ENCODE measurements at regions not wholly inside any gene's neighbourhood (a gene's known extent, or its start where the extent isn't known, plus 50 kb on each side); places are given as distances from the start of the nearest gene placed in this dataset.

DNA sequence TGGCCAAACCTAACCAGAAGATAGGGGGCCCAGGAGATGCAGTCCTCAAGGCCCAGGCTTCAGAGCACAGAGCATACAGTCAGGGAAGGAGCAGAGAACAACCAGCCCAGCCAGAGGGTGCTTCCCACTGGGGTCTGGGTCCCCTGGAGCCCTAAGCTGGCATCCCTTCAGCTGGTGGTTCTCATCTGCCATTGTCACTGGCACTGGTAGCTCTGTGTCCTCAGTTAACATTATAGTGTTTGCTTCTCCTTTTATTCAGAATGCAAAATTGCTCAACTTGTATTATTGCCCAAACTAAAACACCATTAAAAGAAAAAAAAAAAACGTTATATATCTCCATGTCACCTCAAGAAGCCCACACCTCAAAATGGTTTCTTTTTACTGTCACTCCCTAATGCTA lies 219.2 kb downstream of the ENC1 start:
- no peak for DNase-seq

DNA sequence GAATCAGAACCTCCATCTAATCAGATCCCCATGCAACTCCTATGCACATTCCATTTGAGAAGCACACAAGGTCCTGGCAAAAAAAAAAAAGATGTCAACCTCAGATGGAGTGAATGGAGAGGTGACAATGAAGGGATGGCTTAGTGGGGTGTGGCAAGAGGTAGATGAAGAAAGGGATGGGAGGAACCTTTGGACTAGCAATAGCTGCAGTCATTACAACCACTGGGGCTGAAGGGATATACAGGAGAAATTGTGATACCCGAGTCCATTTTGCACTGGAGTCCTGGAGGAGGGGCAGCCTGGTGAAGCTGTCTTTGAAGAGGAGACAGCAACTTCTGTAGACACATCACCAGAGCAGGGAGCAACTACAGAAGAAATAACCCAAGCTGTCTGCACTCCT lies 219.6 kb downstream of the ENC1 start:
- DNase-seq = no peak

DNA sequence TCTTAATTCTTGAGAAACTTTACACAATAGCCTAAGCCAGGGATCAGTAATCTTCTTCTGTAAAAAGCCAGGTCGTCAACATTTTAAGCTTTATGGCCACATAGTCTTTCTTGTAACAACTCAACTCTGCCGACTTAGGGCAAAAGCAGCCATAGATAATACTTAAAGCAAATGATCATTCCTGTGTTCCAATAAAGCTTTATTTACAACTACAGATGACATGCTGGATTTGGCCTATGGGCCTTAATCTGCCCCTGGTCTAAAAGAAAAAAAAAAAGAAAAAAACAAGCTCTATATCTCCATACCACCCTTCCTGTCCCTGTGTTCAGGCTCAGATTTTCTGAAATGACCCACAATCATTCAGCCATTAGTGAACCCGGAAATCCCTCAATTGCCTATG lies 220.3 kb downstream of the ENC1 start:
- DNase-seq = no peak

DNA sequence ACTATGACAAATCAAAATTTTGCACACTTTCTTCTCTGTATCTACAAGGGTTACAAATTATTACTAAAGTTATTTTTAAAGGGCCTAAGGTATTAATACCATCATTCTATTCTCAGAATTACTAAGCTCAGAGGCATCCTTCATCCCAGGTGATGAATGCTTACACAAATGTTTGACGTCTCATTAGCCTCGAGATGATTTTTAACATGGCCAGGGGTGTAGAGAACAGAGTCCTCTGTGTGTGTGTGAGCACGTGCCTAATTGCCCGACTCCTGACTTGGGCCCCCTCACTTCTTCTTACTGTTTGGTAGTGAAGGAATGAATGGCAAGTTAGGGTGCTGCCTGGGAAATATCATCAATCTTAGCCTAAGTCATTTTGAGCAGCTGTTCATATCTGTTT lies 221.1 kb downstream of the ENC1 start:
- no peak for DNase-seq

DNA sequence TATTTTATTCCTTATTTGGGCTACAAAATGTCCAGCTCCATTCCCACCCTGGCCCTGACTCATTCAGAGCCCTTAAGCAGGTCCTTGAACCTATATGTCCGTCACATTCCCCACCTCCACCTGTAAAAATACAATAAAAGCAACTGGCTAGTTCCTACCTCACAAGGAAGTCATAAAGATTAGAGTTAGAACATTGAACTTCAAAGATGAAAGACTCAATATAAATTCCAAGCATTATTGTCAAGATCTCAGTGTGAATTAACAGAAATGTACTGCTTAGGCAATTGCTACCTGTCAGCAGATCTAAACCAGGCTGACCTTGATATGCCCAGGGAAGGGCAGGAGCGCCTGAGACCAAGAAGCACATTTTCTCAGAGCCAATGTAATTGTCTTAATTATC lies 221.8 kb downstream of the ENC1 start:
- no peak for DNase-seq

DNA sequence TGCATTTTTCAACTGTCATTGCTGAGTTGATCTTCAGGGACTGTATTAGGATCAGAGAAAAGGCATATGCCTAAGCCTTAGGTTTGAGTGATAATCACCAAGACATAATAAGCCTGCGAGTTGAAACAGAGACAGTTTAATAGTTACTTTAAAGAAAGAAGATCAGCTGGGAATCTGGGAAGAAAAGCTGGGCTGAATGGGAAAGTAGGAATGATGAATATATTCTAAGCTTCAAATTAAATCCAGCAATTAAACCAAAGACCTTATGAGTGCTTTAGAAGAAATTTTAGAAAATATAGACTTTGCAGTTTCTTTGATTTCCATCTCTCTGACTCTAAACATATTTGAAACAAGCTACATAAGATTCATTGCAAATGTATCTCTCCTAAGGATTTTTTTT lies 222.3 kb downstream of the ENC1 start:
- DNase-seq = no peak

DNA sequence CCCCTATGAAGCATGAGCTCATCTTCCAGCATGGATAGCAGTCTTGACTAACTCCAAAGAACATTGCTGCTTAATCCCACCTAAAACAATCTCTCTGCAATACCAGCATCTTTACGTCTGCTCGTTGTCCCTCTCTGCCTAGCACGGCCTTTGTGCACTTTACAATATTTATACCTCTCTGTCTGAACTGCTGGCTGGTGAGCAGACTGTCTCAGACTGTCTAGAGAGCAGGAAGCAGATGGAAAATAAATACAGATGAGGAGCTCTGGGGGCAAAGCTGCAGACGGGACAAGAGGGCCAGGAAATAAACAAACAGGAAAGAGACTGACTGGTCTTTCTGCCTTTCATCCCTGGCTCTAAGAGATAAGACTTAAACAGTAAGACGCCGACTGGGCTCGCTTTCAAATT lies 224.8 kb downstream of the ENC1 start:
- no peak for DNase-seq

DNA sequence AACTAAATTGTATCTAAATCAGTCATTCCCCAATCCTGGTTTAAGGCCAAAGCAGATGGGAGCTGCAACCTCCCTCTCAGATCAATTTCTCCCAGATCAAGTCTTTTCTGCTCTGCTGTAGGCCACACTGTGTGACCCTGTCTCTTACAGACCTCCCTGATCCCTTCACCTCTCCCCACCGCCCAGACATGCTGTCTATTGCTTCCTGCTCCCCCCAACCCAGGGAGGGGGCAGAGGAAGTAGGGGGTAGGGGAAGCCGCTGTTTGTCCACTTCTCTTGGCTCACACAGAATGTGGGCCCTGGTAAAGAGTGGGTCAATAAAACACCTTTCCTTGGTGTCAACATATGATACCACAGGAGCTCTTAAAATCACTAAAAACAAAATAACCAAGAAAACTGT lies 226.3 kb downstream of the ENC1 start:
- DNase-seq = no peak

DNA sequence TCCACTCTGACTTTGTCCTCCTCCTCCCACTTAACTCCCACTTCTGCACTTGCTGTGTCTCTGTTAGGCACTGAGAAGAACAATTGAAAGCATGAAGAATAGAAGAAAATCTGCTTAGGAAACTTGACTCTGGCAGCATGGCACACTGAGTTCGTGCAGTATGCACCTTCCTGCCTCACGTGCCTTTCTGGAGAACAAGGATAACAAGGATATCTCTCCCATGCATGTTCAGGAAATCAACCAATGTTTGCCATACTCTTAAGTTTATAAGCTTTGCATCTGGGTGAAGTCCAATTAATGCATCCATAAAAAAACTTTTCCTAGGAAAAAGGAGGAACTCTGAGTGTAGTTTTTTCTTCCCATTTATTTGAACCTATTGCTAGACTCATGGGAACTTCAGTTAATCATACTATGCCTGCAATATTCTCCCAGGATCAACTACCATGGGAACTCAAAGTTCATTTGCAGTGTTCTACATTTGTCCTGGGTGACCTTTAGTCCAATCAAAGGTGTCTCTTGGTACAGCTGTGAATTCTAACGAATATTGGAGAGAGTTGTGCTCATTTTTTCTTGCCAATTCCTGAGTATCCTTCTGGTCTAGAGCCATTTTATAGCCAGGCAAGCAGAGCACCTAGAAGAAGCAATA lies 227.0 kb downstream of the ENC1 start:
- no peak for DNase-seq

DNA sequence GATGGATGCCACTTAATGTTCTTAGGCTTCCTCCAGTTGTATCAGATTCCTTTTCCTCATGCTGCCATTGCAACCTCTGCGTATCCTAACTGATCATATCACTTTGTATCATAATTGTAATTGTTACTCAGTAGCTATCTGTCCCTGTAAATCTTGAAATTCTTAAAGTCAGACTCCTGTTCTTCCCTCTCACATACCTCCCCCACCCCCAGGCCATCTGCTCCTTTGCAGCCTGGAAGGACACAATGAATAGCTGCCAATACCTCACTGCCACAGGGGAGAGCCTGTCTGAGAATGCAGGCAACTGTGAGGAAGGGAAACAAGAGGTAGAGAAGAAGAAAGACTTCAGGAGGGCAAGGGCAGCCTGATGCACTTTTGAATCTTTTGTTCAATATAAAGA lies 228.5 kb downstream of the ENC1 start:
- DNase-seq = no peak

DNA sequence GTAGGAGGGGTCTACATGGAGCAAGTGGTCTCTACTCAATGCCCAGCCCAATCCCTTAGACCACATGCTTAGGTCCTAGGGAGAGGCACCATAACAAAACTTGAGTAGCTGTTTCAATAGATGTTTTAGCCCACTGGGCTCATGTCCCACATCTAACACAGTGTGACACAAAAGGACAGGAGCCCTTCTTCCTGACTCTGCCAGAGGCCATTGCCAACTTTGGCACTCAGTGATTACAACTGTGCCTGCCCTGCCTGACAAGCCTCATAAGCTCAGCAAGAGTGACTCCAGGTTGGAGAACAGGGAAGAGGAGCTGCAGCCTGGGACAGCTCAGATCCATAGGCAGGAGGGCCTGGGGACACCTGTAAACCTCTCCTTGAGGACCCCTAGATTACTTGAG lies 230.8 kb downstream of the ENC1 start:
- DNase-seq = no peak

DNA sequence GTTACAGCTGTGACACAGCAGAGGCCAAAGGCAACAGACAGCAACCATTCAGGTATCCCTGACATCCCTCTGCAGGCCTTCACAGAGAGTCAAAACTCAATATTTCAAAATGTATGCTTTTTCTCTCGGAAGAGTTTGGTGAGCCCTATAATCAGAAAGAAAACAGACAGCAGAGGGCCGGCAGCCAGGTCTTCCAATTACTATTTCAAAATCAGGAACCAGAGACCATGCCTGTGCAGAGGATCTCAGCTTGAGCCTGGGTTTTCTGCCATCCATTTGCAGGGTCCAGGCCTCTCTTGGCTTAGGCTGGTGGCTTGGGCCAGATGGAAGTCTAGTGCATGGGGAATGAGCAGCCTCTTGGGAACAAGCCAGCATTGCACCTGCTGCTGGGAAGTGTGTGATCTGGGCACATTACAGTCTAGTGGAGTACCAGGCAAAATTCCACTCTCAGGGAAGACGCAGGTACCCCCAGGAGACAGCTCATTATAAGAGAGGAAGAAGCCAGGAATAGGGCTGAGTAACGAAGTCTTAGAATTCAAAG lies 231.3 kb downstream of the ENC1 start:
- no peak for DNase-seq

DNA sequence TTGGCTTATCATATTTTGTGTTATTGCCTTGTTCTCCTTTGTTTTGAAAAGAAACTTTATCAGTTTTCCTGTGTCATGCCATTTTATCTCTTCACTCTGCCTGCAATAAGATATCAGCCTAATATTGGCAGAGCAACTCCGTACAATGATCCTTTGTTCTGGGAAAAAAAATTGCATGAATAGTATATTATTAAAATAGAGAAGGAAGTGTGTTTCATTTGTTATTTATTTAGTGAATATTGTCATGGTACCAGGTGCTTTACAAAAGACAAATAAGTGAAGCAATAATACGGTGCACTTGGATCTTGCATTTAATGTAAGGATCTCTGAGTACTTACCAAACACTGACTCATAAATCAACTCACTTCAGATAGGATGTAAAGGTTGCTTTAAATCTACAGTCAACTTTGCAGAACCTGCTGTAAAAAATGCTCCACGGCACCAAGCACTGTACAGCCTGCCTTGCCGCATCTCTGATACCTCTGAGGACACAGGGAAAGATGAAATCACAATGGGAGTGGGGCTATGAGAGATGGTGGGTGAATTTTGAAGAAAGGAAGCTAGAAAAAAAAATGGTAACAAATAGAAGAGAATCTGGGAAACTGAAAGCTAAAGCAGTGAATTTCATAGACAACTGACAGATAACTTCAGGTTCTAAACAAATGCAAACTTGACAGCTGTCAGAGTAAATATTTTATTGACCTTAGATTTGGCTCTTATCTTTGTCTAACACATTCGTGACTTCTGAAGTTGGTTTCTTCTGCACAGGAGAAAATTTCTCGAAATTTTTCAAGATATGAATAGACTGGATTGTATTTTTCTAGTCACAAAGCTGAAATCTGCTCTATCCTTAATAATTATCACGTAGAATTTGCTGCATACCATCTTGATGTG lies 232.1 kb downstream of the ENC1 start:
- DNase-seq = no peak

DNA sequence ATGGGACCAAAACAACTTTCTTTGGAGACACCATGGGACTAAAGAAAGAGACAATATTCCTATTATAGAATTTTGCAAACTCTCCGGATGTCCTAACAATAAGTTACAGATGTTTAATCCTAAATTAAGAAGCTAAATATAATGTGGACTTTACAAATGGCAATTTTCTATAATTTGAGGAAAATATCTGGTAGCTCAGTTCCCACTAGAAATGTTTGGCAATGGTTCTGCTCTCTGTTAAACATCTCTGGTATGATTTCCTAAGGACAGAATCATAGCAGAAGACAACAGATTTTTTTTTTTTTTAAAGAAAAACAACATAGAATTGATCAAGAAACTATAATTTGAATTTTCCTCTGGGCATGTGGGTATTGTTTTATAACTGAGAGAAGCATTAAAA lies 232.8 kb downstream of the ENC1 start:
- DNase-seq = no peak

DNA sequence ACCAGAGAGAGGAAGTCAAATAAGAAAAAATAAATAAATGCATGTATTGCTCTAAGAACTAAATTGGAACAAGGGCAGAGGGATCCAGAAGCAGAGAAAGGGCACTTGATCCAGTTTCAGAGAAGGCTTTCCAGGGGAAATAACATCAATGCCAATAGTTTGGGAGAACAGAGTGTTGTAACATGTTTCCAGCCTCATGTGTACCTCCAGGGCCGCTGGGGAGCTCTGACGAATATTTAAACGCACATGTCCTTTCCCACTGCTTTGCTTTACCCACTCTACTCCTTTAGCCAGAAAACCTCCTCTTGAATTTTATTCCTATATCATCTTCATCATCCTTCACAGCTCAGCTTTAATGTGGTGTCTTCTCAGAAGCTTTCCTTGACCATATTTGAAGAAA lies 233.7 kb downstream of the ENC1 start:
- DNase-seq = no peak

DNA sequence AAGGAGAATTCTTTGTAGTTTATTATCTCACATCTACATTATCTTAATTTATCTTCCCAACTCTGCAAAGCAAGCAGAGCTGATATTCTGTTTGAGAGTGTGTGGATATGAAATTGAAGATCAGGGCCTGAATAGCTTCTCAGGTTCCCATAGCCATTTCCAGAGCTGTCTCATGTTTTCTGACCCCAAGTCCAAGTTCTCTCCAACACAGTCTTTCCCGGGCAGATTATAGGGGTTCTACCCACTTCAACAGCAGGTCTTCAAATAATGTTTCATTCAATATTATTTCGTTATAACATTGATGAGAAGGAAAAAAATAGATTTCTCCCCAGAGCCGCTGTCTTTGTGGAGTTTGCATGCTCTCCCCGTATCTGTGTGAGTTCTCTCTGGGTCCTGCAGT lies 234.9 kb downstream of the ENC1 start:
- no peak for DNase-seq

DNA sequence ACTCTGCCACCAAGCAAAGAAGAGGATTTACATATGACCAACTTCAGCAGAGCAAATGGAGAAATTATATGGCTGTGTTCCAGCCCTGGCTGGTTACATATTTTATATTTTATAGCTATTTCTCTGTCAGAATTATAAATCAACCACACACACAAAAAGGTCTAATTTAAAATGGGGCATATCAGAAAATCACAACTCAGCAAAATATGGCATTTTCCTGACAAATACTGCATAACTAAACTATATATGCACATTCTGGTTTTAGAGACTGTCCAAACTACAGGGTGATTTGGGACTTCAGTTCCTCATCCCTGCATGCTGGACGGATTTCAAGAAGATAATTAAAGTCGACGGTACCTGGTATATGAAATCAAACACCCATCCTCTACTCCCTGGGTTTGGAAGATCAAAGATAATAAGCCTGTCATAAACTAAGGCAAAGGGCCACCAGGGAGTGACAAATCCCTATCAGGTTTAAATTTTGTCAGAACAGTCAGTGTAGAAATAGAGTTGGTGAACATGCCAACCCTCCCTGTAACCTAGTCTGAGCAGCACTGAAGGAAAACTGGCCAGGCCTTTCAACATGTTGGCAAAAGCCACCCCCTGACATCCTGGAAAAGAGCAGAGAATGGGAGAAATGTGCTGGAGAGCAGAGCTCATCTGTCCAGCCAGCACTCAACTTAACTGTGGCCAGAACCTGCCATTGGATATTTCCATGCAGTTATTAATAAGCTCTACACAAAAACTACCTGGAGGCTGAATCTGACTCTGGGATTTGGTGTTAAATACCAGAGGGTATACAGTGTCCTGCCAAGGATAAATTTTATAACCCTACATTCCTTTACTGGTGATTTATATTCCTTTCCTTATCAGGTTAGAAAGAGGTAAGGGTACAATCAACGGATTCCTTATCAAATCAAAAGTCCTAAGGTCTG lies 235.7 kb downstream of the ENC1 start:
- no peak for DNase-seq

DNA sequence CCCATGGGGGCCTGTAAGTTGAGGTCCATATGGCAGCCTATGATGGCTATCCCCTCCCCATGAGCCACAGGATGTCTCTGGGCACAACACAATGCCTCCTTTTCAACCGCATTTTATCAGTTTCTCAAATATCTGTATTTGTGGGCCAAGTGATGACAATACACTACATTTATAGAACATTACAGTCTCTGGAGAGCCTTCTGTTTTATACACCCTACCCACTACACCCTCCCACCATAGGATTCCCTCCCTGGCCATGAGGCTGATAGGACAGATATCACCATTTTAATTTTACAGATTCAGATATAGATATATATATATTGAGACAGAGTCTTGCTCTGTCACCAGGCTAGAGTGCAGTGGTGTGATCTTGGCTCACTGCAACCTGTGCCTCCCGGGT lies 236.8 kb downstream of the ENC1 start:
- no peak for DNase-seq

DNA sequence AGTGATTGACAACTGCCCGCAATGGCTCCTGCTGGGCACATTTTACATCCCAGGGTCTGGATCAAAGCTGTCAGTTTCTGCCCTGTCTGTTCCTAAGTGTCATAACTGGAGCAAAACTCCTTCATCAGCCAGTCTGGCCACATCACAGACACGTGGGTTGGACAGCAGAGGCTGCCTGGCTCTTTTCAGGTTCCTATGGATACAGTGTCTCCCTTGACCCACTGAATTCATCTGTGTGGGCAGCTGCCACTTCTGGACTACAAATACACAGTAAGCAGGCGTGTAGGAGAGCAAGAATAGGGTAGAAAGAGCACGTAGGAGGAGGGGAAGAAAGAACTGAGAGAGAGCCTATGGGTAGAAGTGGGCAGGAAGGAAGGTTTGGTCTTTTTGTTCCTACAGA lies 238.0 kb downstream of the ENC1 start:
- no peak for DNase-seq

DNA sequence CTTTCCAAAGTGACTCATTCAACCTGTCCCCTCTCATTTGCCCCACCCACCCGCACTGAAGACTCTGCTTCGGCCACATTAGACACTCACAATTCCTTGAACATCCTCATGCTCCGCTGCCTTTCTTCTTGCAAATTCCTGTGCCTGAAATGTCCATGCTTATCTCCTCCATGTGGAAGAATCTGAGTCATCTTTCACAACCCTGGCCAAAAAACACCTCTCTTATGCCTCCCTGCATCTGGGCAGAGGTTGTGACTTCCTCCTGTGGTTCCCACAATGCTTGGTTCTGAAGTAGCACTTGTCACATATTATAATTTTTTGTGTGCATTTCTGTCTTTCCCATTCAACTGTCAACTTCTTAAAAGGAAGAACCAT lies 238.6 kb downstream of the ENC1 start:
- no peak for DNase-seq

DNA sequence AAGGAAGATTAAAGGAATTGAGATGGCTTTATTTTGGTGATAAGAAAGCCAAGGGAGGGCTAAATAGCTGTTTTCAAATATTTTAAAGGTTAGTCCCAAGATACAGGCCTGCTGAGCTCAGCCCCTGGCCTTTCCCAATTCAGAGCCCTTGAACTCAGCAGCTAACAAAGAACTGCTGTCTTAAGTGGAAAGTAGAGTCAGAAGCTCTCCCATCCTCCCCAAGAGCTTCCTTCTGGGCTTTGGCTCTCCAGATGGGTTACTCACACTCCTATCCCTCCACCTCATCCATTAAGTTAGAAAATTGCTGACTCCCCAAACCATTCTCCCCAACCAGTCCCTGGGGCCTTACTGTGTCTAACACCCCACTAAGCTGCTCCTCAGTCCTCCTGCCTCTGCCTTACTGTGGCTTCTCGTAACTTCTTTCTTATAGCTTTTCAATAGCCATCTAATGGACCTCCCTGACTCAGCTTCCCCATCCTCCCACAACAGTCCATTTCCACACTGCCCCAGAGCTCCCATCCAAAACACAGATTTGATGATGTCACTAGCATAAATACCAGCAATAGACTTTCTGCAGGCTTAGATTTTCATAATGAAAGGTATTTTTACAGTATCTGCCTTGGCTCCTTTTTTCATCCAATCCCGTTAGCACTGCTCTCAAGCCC lies 239.1 kb downstream of the ENC1 start:
- DNase-seq = no peak

DNA sequence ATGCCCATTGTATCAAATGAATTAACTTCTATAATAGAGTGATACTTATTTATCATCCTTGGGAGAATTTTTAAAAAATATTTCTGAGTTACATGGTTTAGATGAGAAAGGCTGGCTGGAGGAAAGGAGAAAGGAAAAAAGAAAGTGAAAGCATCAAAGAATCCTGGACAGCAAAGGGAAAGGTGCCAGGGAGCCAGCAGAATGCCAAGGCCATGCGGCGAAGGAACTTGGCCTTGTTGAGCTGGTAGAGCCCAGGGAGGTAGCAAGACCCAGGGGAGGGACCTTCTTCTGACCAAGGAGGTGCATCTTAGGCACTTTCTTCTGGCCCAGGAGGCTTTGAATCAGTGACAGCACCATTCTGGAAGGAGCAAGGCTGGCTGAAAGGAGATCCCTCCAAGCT lies 240.5 kb downstream of the ENC1 start:
- DNase-seq = no peak
